ENCODE measurements at regions not wholly inside any gene's neighbourhood (a gene's known extent, or its start where the extent isn't known, plus 50 kb on each side); places are given as distances from the start of the nearest gene placed in this dataset.

- Mint-ChIP-seq H3K4me3 (no peak overlapping the region), H3K9me3 (no peaks in the 10 kb centered on the region), H3K4me1 (no peaks in the 10 kb centered on the region), H3K27me3 (no peaks in the 10 kb centered on the region), H3K27ac (no peak overlapping the region), H3K36me3 (no peaks in the 10 kb centered on the region)
- ATAC-seq (ENCODE audit: low read depth): no peak
- no peak for DNase-seq (ENCODE audit: low spot score in 2 of 2)
Measured at GRCh38 chr21:28252928-28253327, 739.7 kb downstream of the LTN1 start.

GRCh38 chr21:28250946-28251345 lies 741.7 kb downstream of the LTN1 start:
- no peaks in the 10 kb centered on the region for H3K9me3 Mint-ChIP-seq
- ATAC-seq (ENCODE audit: low read depth) (no peak), DNase-seq (ENCODE audit: low spot score in 2 of 2) (no peak)
- no peaks in the 10 kb centered on the region for H3K4me1 Mint-ChIP-seq
- no peaks in the 10 kb centered on the region for H3K27me3 Mint-ChIP-seq
- no peak overlapping the region for H3K27ac Mint-ChIP-seq
- H3K4me3 Mint-ChIP-seq: no peak overlapping the region
- no peaks in the 10 kb centered on the region for H3K36me3 Mint-ChIP-seq

- no peaks in the 10 kb centered on the region for H3K36me3 Mint-ChIP-seq
- no peak for DNase-seq (ENCODE audit: low spot score in 2 of 2)
- H3K9me3 Mint-ChIP-seq: no peaks in the 10 kb centered on the region
- ATAC-seq (ENCODE audit: low read depth): no peak
- H3K4me1 Mint-ChIP-seq: no peaks in the 10 kb centered on the region
- H3K4me3 Mint-ChIP-seq: no peak overlapping the region
- no peaks in the 10 kb centered on the region for H3K27me3 Mint-ChIP-seq
- no peak overlapping the region for H3K27ac Mint-ChIP-seq
Measured at GRCh38 chr21:28247454-28248020, 745.1 kb downstream of the LTN1 start.

GRCh38 chr21:28240586-28240985 lies 752.1 kb downstream of the LTN1 start:
- Mint-ChIP-seq H3K27ac (no peak overlapping the region), H3K4me1 (no peaks in the 10 kb centered on the region), H3K9me3 (no peaks in the 10 kb centered on the region), H3K27me3 (no peaks in the 10 kb centered on the region), H3K36me3 (no peaks in the 10 kb centered on the region), H3K4me3 (no peak overlapping the region)
- ATAC-seq (ENCODE audit: low read depth): no peak
- no peak for DNase-seq (ENCODE audit: low spot score in 2 of 2)

GRCh38 chr21:28239340-28239739 lies 753.3 kb downstream of the LTN1 start:
- no peaks in the 10 kb centered on the region for H3K9me3 Mint-ChIP-seq
- no peaks in the 10 kb centered on the region for H3K4me1 Mint-ChIP-seq
- no peak overlapping the region for H3K27ac Mint-ChIP-seq
- H3K36me3 Mint-ChIP-seq: no peaks in the 10 kb centered on the region
- no peak overlapping the region for H3K4me3 Mint-ChIP-seq
- no peak for DNase-seq (ENCODE audit: low spot score in 2 of 2)
- no peaks in the 10 kb centered on the region for H3K27me3 Mint-ChIP-seq
- ATAC-seq (ENCODE audit: low read depth): no peak

- H3K27me3 Mint-ChIP-seq: no peaks in the 10 kb centered on the region
- no peaks in the 10 kb centered on the region for H3K36me3 Mint-ChIP-seq
- ATAC-seq (ENCODE audit: low read depth) (no peak), DNase-seq (ENCODE audit: low spot score in 2 of 2) (no peak)
- no peaks in the 10 kb centered on the region for H3K4me1 Mint-ChIP-seq
- no peak overlapping the region for H3K27ac Mint-ChIP-seq
- H3K9me3 Mint-ChIP-seq: no peaks in the 10 kb centered on the region
- H3K4me3 Mint-ChIP-seq: no peak overlapping the region
Measured at GRCh38 chr21:28237661-28238060, 755.0 kb downstream of the LTN1 start.

GRCh38 chr21:28235169-28235895 lies 757.3 kb downstream of the LTN1 start:
- Mint-ChIP-seq H3K36me3 (no peaks in the 10 kb centered on the region), H3K4me1 (no peaks in the 10 kb centered on the region), H3K4me3 (no peak overlapping the region), H3K27ac (no peak overlapping the region), H3K27me3 (no peaks in the 10 kb centered on the region), H3K9me3 (no peaks in the 10 kb centered on the region)
- no peak for DNase-seq (ENCODE audit: low spot score in 2 of 2)
- ATAC-seq (ENCODE audit: low read depth): no peak

GRCh38 chr21:28234326-28234725 lies 758.4 kb downstream of the LTN1 start:
- Mint-ChIP-seq H3K4me1 (no peaks in the 10 kb centered on the region), H3K27ac (no peak overlapping the region), H3K36me3 (no peaks in the 10 kb centered on the region), H3K27me3 (no peaks in the 10 kb centered on the region), H3K4me3 (no peak overlapping the region), H3K9me3 (no peaks in the 10 kb centered on the region)
- DNase-seq (ENCODE audit: low spot score in 2 of 2): no peak
- no peak for ATAC-seq (ENCODE audit: low read depth)

GRCh38 chr21:28233536-28234220 lies 759.0 kb downstream of the LTN1 start:
- no peaks in the 10 kb centered on the region for H3K36me3 Mint-ChIP-seq
- H3K27me3 Mint-ChIP-seq: no peaks in the 10 kb centered on the region
- H3K27ac Mint-ChIP-seq: no peak overlapping the region

GRCh38 chr21:28230559-28230958 lies 762.1 kb downstream of the LTN1 start:
- H3K27ac Mint-ChIP-seq: no peak overlapping the region
- DNase-seq (ENCODE audit: low spot score in 2 of 2): no peak
- H3K4me1 Mint-ChIP-seq: no peaks in the 10 kb centered on the region
- ATAC-seq (ENCODE audit: low read depth): no peak
- H3K4me3 Mint-ChIP-seq: no peak overlapping the region
- H3K9me3 Mint-ChIP-seq: no peaks in the 10 kb centered on the region
- no peaks in the 10 kb centered on the region for H3K36me3 Mint-ChIP-seq
- H3K27me3 Mint-ChIP-seq: no peaks in the 10 kb centered on the region

More at GRCh38 chr21:28233536-28234220, 759.0 kb downstream of the LTN1 start:
- ATAC-seq (ENCODE audit: low read depth) (no peak), DNase-seq (ENCODE audit: low spot score in 2 of 2) (no peak)
- Mint-ChIP-seq H3K4me1 (no peaks in the 10 kb centered on the region), H3K9me3 (no peaks in the 10 kb centered on the region), H3K4me3 (no peak overlapping the region)

GRCh38 chr21:28229814-28230213 lies 762.9 kb downstream of the LTN1 start:
- no peak overlapping the region for H3K4me3 Mint-ChIP-seq
- no peaks in the 10 kb centered on the region for H3K9me3 Mint-ChIP-seq
- no peak for DNase-seq (ENCODE audit: low spot score in 2 of 2)
- no peaks in the 10 kb centered on the region for H3K27me3 Mint-ChIP-seq
- no peak overlapping the region for H3K27ac Mint-ChIP-seq
- no peak for ATAC-seq (ENCODE audit: low read depth)
- H3K4me1 Mint-ChIP-seq: no peaks in the 10 kb centered on the region
- H3K36me3 Mint-ChIP-seq: no peaks in the 10 kb centered on the region

- DNase-seq (ENCODE audit: low spot score in 2 of 2) (no peak), ATAC-seq (ENCODE audit: low read depth) (no peak)
- H3K36me3 Mint-ChIP-seq: no peaks in the 10 kb centered on the region
- no peak overlapping the region for H3K27ac Mint-ChIP-seq
- no peaks in the 10 kb centered on the region for H3K27me3 Mint-ChIP-seq
- H3K4me1 Mint-ChIP-seq: no peaks in the 10 kb centered on the region
- H3K4me3 Mint-ChIP-seq: no peak overlapping the region
- no peaks in the 10 kb centered on the region for H3K9me3 Mint-ChIP-seq
Measured at GRCh38 chr21:28228636-28228995, 764.1 kb downstream of the LTN1 start.

GRCh38 chr21:28227881-28228635 lies 764.6 kb downstream of the LTN1 start:
- no peaks in the 10 kb centered on the region for H3K4me1 Mint-ChIP-seq
- ATAC-seq (ENCODE audit: low read depth): no peak
- no peak overlapping the region for H3K27ac Mint-ChIP-seq
- no peaks in the 10 kb centered on the region for H3K9me3 Mint-ChIP-seq
- no peaks in the 10 kb centered on the region for H3K36me3 Mint-ChIP-seq
- H3K27me3 Mint-ChIP-seq: no peaks in the 10 kb centered on the region
- H3K4me3 Mint-ChIP-seq: no peak overlapping the region
- DNase-seq (ENCODE audit: low spot score in 2 of 2): no peak

- Mint-ChIP-seq H3K4me1 (no peaks in the 10 kb centered on the region), H3K27ac (no peak overlapping the region), H3K36me3 (no peaks in the 10 kb centered on the region), H3K4me3 (no peak overlapping the region), H3K27me3 (no peaks in the 10 kb centered on the region), H3K9me3 (no peaks in the 10 kb centered on the region)
- ATAC-seq (ENCODE audit: low read depth) (no peak), DNase-seq (ENCODE audit: low spot score in 2 of 2) (no peak)
Measured at GRCh38 chr21:28226563-28226962, 766.1 kb downstream of the LTN1 start.
